Heart left ventricle (tissue), 16 donors: ENCODE measurements at regions not wholly inside any gene's neighbourhood (a gene's known extent, or its start where the extent isn't known, plus 50 kb on each side); places are given as distances from the start of the nearest gene placed in this dataset.

ENCODE experiments used
- ATAC-seq, 4 donors: fragments of 200-7000 bp; cut with Tn5 transposase; one replicate each; pipeline ENCODE4 v1.9.1; 2020 to 2022; ENCODE audit warnings: moderate library complexity in 4 of 4, mild to moderate bottlenecking in 3 of 4, moderate number of reproducible peaks in 1 of 4
- DNase-seq, 5 donors: peaks; one replicate each; pipeline ENCODE4 v3.0.0-alpha.2; 2020
- H3K27ac ChIP-seq, 12 donors: fragments of 200-600 bp; sonication (generic) in 4 of 12; one replicate each; pipeline versions ENCODE4 v1.5.0 to v1.8.0; 2016 to 2022; ENCODE audit warnings: mild to moderate bottlenecking in 2 of 12
- H3K27me3 ChIP-seq, 9 donors: fragments of 200-600 bp; sonication (generic) in 2 of 9; one replicate each; pipeline versions ENCODE4 v1.5.1 to v1.8.0; 2016 to 2022; ENCODE audit warnings: mild to moderate bottlenecking in 3 of 9
- H3K36me3 ChIP-seq, 9 donors: fragments of 200-600 bp; sonication (generic) in 2 of 9; one replicate each; pipeline versions ENCODE4 v1.5.0 to v1.8.0; 2018 to 2022; ENCODE audit warnings: mild to moderate bottlenecking in 2 of 9
- H3K4me1 ChIP-seq, 12 donors: fragments of 200-600 bp; sonication (generic) in 4 of 12; one replicate each; pipeline versions ENCODE4 v1.5.0 to v1.8.0; 2016 to 2022; ENCODE audit warnings: mild to moderate bottlenecking in 3 of 12
- H3K4me3 ChIP-seq, 12 donors: fragments of 200-600 bp; sonication (generic) in 4 of 12; one replicate each; pipeline versions ENCODE4 v1.5.0 to v1.8.0; 2017 to 2022; ENCODE audit warnings: mild to moderate bottlenecking in 9 of 12, moderate library complexity in 4 of 12
- H3K9me3 ChIP-seq, 12 donors: fragments of 200-600 bp; sonication (generic) in 4 of 12; one replicate each; pipeline versions ENCODE4 v1.5.0 to v1.8.0; 2016 to 2022; ENCODE audit warnings: mild to moderate bottlenecking in 1 of 12
- POLR2A ChIP-seq, 2 donors: fragments of 450-650 bp; IDR thresholded peaks; one replicate each; pipeline ENCODE4 v1.6.1; 2017; ENCODE audit warnings: antibody characterized with exemption in 2 of 2, mild to moderate bottlenecking in 2 of 2, moderate library complexity in 2 of 2
- WGBS, 4 donors: extraction: QIAGEN DNeasy Blood & Tissue Kit in 2 of 4; methylation state at CpG; one replicate each; pipeline versions ENCODE4 v1.1.5 to v1.1.7; 2013 to 2018; 5-methylcytosine and 5-hydroxymethylcytosine counted together
- intact Hi-C, 10 donors: fragments of 100-400 bp; cut with DNase I; formaldehyde crosslinking; loops; one replicate each; pipeline versions ENCODE4 v1.11.1 to v1.14.2; 2022
- TF ChIP-seq, protein P1 (sequence below), 12 donors: fragments of 200-600 bp; sonication (generic) in 4 of 12; IDR thresholded peaks; one replicate each; pipeline versions ENCODE4 v1.5.0 to v1.8.0; 2018 to 2022; ENCODE audit warnings: antibody characterized with exemption in 12 of 12, mild to moderate bottlenecking in 5 of 12
- donor health status: ischemic (EF 13 %, LVEDD 7.1; RV severe dilation, severe dysfunction).
- donor health status: healthy with polysubstance abuse.
- donor health status: DM: no; HTN: yes; CAD: no.
- donor health status: DM: no; HTN: no; CAD: no.
- donor health status: ischemic (EF 25% LVEDD 6.9; RV normal size, moderate dysfunction).
- donor health status: ischemic (EF 25% LVEDD 5.7; RV mildly dilated, moderate dysfunction).
- donor health status: healthy.
- donor health status: DM: yes; HTN: yes; CAD: no.
- donor health status: ischemic (EF 35%, LVEDD 5.7; RV mildly dilated, moderate dysfunction).
- donor health status: nonischemic (EF 11% LVEDD 7.7; RV severe dilation, severe dysfunction).
- donor health status: DM: yes; HTN: yes; CAD: no.
- donor health status: PGD.
- donor health status: ischemic (EF 29% LVEDD 5.4; RV normal size, mild dysfunction).
- donor health status: nonischemic (EF 23%, LVEDD 6.1; RV moderate dilation, normal function).

GRCh38 chr7:153404124-153404523, 644.6 kb downstream of the ACTR3B start:
- Histone ChIP-seq H3K27me3 (no peaks in the 10 kb centered on the region), H3K9me3 (no peaks in the 10 kb centered on the region), H3K4me3 (no peak overlapping the region), H3K4me1 (no peaks in the 10 kb centered on the region), H3K27ac (no peak overlapping the region), H3K36me3 (no peaks in the 10 kb centered on the region)
- TF ChIP-seq, protein P1, sequence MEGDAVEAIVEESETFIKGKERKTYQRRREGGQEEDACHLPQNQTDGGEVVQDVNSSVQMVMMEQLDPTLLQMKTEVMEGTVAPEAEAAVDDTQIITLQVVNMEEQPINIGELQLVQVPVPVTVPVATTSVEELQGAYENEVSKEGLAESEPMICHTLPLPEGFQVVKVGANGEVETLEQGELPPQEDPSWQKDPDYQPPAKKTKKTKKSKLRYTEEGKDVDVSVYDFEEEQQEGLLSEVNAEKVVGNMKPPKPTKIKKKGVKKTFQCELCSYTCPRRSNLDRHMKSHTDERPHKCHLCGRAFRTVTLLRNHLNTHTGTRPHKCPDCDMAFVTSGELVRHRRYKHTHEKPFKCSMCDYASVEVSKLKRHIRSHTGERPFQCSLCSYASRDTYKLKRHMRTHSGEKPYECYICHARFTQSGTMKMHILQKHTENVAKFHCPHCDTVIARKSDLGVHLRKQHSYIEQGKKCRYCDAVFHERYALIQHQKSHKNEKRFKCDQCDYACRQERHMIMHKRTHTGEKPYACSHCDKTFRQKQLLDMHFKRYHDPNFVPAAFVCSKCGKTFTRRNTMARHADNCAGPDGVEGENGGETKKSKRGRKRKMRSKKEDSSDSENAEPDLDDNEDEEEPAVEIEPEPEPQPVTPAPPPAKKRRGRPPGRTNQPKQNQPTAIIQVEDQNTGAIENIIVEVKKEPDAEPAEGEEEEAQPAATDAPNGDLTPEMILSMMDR (IDR thresholded peaks at IDR 0.05): no peak
- no peak for TF ChIP-seq POLR2A (IDR thresholded peaks at IDR 0.05)
- 66 to 77% (median 73%) methylated on average over 2 of the region's 2 CpGs for WGBS, 4 donors
- intact Hi-C loops: no loop called here
- ATAC-seq (no peak), DNase-seq (no peak)

GRCh38 chr7:153404781-153405279, 645.3 kb downstream of the ACTR3B start:
- H3K27me3 ChIP-seq: no peaks in the 10 kb centered on the region
- no peaks in the 10 kb centered on the region for H3K9me3 ChIP-seq
- no peak overlapping the region for H3K4me3 ChIP-seq
- intact Hi-C loops: no loop called here
- WGBS, 4 donors: 86 to 92% (median 87%) methylated on average over 9 of the region's 9 CpGs
- no peak overlapping the region for H3K27ac ChIP-seq
- no peak for TF ChIP-seq POLR2A (IDR thresholded peaks at IDR 0.05)
- TF ChIP-seq, protein P1 (IDR thresholded peaks at IDR 0.05): no peak
- ATAC-seq (no peak), DNase-seq (no peak)
- no peaks in the 10 kb centered on the region for H3K36me3 ChIP-seq
- H3K4me1 ChIP-seq: no peaks in the 10 kb centered on the region

DNA sequence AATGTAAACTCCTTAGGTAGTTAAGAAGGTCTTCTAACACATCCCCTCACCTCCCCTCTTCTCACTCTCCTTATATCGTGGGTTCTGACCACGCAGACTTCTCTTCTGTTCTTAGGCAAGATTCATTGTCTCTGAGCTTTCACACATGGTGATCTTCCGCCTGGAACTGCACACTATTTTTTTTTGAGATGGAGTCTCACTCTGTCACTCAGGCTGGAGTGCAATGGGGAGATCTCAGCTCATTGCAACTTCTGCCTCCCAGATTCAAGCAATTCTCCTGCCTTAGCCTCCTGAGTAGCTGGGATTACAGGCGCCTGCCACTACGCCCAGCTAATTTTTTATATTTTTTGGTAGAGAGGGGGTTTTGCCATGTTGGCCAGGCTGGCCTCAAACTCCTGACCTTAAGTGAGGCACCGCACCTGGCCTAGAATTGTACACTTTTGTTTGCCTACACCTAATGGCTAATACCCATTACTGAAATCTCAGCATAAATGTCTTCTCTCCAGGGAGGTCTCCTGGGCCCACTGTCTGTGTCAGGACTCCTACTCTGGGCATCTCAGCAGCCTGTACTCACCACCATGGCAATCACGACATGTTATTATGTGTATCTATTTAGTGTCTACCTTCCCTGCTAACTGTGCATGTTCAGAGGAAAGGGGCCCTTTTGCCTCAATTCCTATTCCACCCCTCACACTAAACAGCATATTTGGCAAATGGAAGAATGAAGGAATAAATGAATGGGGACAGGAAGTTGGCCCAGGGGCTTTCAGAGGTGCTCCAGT, 646.3 kb upstream of the DPP6 start:
- Histone ChIP-seq H3K27me3 (no peaks in the 10 kb centered on the region), H3K4me1 (no peaks in the 10 kb centered on the region), H3K36me3 (no peaks in the 10 kb centered on the region), H3K27ac (no peak overlapping the region), H3K4me3 (no peak overlapping the region), H3K9me3 (no peaks in the 10 kb centered on the region)
- ATAC-seq (no peak), DNase-seq (no peak)
- no peak for TF ChIP-seq POLR2A (IDR thresholded peaks at IDR 0.05)
- TF ChIP-seq, protein P1 (IDR thresholded peaks at IDR 0.05): no peak
- intact Hi-C loops: no loop called here
- WGBS, 4 donors: 78 to 89% (median 79%) methylated on average over 7 of the region's 7 CpGs

DNA sequence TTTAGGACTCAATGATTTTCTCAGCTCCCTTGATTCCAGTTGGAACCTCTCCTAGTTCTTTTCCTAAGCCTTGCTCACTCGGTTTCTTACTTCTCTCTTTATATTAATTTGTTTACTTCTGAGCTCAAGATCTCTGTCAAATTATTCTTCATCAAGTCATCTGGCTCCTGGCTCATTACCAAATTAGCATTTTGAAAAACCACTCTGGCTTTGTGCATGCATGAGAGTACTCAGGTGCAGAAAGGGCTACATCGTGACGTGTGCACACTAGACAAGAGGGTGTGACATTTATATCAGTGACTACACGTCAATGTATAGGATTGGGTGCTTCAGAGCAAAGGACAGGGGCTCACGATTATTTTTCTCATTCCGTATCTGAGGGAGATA, 645.7 kb upstream of the DPP6 start:
- H3K4me1 ChIP-seq: no peaks in the 10 kb centered on the region
- ATAC-seq (no peak), DNase-seq (no peak)
- H3K36me3 ChIP-seq: no peaks in the 10 kb centered on the region
- TF ChIP-seq, protein P1 (IDR thresholded peaks at IDR 0.05): no peak
- TF ChIP-seq POLR2A (IDR thresholded peaks at IDR 0.05): no peak
- H3K9me3 ChIP-seq: no peaks in the 10 kb centered on the region
- H3K27ac ChIP-seq: no peak overlapping the region
- H3K4me3 ChIP-seq: no peak overlapping the region
- intact Hi-C loops: no loop called here
- WGBS, 4 donors: 45 to 68% (median 57%) methylated on average over 6 of the region's 6 CpGs
- H3K27me3 ChIP-seq: no peaks in the 10 kb centered on the region
